HUES6 (cell line): ENCODE measurements at regions not wholly inside any gene's neighbourhood (a gene's known extent, or its start where the extent isn't known, plus 50 kb on each side); places are given as distances from the start of the nearest gene placed in this dataset.

Experiments
- H3K27ac ChIP-seq: 2 replicates; pipeline ENCODE4 v1.7.0; 2013; ENCODE audit warnings: low read depth, mild to moderate bottlenecking, low read length, inconsistent platforms
- H3K27me3 ChIP-seq: 2 replicates; pipeline ENCODE4 v1.6.1; 2013; ENCODE audit warnings: low read length; ENCODE audit not compliant: control insufficient read depth, insufficient read depth
- H3K36me3 ChIP-seq: 2 replicates; pipeline ENCODE4 v1.6.1; 2013; ENCODE audit warnings: low read length; ENCODE audit not compliant: control insufficient read depth, insufficient read depth
- H3K4me1 ChIP-seq: 2 replicates; pipeline ENCODE4 v1.6.1; 2013; ENCODE audit warnings: low read length; ENCODE audit not compliant: control insufficient read depth, insufficient read depth
- H3K4me3 ChIP-seq: 2 replicates; pipeline ENCODE4 v1.5.1; 2013; ENCODE audit warnings: low read depth, low read length
- H3K9ac ChIP-seq: one replicate; pipeline ENCODE4 v1.6.1; 2013; ENCODE audit warnings: mild to moderate bottlenecking, low read length
- H3K9me3 ChIP-seq: 2 replicates; pipeline ENCODE4 v1.6.1; 2013; ENCODE audit warnings: low read depth, low read length; ENCODE audit not compliant: control insufficient read depth, insufficient read depth

GRCh38 chr1:55316947-55317662 is 101.9 kb upstream of the USP24 start:
- H3K9ac ChIP-seq = no peak overlapping the region
- H3K36me3 ChIP-seq = no peaks in the 10 kb centered on the region
- H3K4me3 ChIP-seq = no peak overlapping the region
- H3K4me1 ChIP-seq = no peaks in the 10 kb centered on the region
- H3K27ac ChIP-seq = no peak overlapping the region
- no peaks in the 10 kb centered on the region for H3K9me3 ChIP-seq
- no peaks in the 10 kb centered on the region for H3K27me3 ChIP-seq

DNA sequence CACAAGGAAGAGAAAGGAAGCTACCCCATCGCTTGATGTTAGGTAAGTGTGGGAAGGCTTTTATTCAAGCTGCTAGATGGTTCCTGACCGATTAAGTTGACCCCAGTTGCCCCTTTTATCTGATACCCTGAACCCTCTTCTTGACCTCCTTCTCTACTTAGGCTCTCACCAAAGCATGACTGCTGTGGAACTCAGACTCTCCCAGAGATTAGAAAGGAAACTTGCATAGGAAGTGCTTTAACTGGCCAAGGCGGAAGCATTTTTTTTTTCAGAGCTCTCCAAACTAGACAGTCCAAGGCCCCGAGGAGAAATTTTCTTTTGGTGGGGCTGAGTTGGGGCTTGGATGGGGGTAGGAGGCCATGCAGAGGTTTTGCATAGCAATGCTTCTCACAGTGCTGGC is 101.3 kb upstream of the USP24 start:
- Histone ChIP-seq H3K27me3 (no peaks in the 10 kb centered on the region), H3K9me3 (no peaks in the 10 kb centered on the region), H3K4me1 (no peaks in the 10 kb centered on the region), H3K4me3 (no peak overlapping the region), H3K27ac (no peak overlapping the region), H3K36me3 (no peaks in the 10 kb centered on the region), H3K9ac (no peak overlapping the region)

DNA sequence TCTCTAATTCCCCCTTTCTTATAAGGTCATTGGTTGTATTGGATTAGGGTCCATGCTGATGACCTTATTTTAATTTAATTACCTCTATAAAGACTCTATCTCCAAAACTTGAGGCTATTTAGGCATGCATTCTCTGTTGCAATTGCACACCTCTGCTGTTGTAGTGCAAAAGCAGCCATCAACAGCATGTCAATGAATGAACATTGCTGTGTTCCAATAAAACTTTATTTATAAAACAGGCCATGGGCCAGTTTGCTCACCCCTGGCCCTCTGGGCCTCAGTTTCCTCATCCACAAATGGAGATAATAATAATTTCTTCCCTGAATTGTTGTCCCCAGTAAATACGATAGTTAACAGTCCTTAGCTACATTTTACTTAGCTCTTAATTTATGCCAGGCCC is 100.4 kb upstream of the USP24 start:
- Histone ChIP-seq H3K36me3 (no peaks in the 10 kb centered on the region), H3K27ac (no peak overlapping the region), H3K27me3 (no peaks in the 10 kb centered on the region), H3K9me3 (no peaks in the 10 kb centered on the region), H3K4me1 (no peaks in the 10 kb centered on the region), H3K4me3 (no peak overlapping the region), H3K9ac (no peak overlapping the region)

- H3K4me3 ChIP-seq = no peak overlapping the region
- H3K36me3 ChIP-seq = no peaks in the 10 kb centered on the region
- H3K27ac ChIP-seq = no peak overlapping the region
- H3K4me1 ChIP-seq = no peaks in the 10 kb centered on the region
- H3K27me3 ChIP-seq = no peaks in the 10 kb centered on the region
- no peaks in the 10 kb centered on the region for H3K9me3 ChIP-seq
- H3K9ac ChIP-seq = no peak overlapping the region
These were observed 99.6 kb upstream of the USP24 start for GRCh38 chr1:55314740-55315139.

GRCh38 chr1:55313903-55314302 is 98.7 kb upstream of the USP24 start:
- Histone ChIP-seq H3K4me3 (no peak overlapping the region), H3K9me3 (no peaks in the 10 kb centered on the region), H3K27ac (no peak overlapping the region), H3K36me3 (no peaks in the 10 kb centered on the region), H3K9ac (no peak overlapping the region), H3K27me3 (no peaks in the 10 kb centered on the region), H3K4me1 (no peaks in the 10 kb centered on the region)

DNA sequence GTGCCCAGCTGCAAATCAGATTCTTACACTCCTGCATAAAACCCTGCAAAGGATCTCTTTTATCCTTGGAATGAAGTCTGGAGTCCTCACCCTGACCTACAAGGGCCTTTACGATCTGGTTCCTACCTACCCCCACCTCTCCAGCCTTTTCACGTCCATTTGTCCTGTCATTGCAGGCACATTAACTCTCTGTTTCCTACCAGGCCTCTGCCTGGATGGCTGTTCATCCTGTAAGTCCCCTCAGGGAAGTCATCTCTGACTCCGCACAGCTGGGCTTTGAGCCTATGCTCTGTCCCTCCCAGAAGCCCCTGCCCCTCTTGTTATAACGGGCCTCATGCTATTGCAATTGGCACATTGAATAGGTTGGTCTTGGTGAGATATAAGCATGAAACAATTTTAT is 96.8 kb upstream of the USP24 start:
- Histone ChIP-seq H3K36me3 (no peaks in the 10 kb centered on the region), H3K27ac (no peak overlapping the region), H3K4me3 (no peak overlapping the region), H3K27me3 (no peaks in the 10 kb centered on the region), H3K9ac (no peak overlapping the region), H3K9me3 (no peaks in the 10 kb centered on the region), H3K4me1 (no peaks in the 10 kb centered on the region)

DNA sequence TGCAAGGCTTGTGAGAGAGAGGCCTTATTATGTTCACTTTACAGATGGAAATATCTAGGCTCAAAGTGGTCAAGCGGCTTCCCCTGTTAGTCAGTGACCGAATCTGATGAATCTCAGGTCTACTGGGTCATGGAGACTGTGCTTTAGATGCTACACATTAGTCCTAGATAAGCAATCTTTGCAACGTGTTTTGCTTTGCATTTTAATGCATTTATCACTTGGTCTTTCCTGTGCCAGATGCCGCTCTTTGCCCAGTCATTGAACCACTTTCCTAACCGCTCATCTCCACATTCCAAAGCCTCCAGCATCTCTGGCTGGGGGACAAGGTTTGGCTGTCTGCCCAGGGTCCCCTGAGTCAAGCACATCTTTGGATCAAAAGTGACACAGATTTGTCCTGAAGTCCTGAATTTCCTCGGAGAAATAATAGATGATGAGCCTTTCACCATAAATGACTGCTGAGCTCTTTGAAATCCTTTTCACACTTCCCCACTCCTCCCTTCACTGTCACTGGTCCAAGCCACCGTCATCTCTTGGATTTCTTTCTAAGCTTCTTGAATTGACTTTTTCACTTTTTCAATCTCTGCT is 96.0 kb upstream of the USP24 start:
- Histone ChIP-seq H3K27me3 (no peaks in the 10 kb centered on the region), H3K4me1 (no peaks in the 10 kb centered on the region), H3K36me3 (no peaks in the 10 kb centered on the region), H3K4me3 (no peak overlapping the region), H3K9ac (no peak overlapping the region), H3K27ac (no peak overlapping the region), H3K9me3 (no peaks in the 10 kb centered on the region)

GRCh38 chr1:55310505-55310971 is 95.4 kb upstream of the USP24 start:
- H3K4me1 ChIP-seq = no peaks in the 10 kb centered on the region
- H3K9me3 ChIP-seq = no peaks in the 10 kb centered on the region
- no peaks in the 10 kb centered on the region for H3K36me3 ChIP-seq
- H3K9ac ChIP-seq = no peak overlapping the region
- H3K27me3 ChIP-seq = no peaks in the 10 kb centered on the region
- no peak overlapping the region for H3K4me3 ChIP-seq
- no peak overlapping the region for H3K27ac ChIP-seq

DNA sequence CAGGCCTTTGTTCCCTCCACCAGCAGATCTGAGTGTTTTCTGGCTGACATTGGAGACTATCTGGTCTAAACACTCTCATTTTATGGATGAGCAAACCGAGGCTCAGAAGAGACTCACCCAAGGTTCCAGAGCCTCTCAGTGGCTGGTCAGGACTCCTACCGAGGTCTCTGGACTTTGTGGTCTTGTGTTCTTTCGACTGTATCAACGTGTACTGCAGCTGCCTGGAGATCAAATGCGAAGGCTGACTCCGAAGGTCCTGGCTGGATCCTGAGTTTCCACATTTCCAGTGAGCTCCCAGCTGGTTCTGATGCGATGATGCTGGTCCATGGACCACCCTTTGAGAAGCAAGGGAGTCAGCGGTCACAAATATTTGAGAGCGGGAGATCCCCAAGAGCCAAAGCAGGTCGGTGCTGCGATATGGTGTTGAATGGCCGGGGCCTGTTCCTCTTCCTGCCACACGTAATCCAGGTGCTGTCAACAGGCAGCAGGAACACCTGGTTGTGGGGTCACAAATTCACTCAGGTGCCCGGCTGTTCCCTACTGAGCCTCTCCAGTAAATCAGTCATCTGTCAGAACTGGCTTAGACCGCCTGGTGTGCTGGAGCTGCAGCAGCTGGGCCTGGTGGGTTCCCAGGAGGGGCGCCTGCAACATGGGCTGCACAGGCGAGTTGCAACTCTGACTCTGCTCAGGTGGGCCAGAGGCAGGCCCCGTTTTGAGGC is 94.8 kb upstream of the USP24 start:
- Histone ChIP-seq H3K36me3 (no peaks in the 10 kb centered on the region), H3K9ac (no peak overlapping the region), H3K4me1 (no peaks in the 10 kb centered on the region), H3K27ac (no peak overlapping the region), H3K27me3 (no peaks in the 10 kb centered on the region), H3K9me3 (no peaks in the 10 kb centered on the region), H3K4me3 (no peak overlapping the region)

DNA sequence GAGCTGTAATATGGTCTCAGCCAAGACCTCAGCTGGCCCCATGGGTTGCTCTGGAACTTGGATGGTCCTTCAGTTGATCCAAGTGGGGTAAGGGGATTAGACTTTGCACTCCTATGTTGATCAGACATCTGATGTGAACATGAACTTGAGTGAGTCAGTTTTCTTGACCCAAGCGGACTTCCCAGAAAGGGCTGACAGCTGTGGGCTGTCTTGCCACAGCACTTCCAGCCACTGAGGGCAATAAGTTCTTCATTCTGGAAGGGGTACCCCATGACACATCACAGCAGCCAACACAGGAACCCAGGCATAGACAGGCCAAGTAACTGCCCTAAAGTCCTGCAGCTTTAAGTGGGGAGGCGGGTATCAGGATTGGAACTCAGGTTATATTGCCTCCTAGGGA is 93.9 kb upstream of the USP24 start:
- no peak overlapping the region for H3K9ac ChIP-seq
- H3K36me3 ChIP-seq = no peaks in the 10 kb centered on the region
- no peaks in the 10 kb centered on the region for H3K9me3 ChIP-seq
- H3K4me1 ChIP-seq = no peaks in the 10 kb centered on the region
- no peak overlapping the region for H3K4me3 ChIP-seq
- no peaks in the 10 kb centered on the region for H3K27me3 ChIP-seq
- H3K27ac ChIP-seq = no peak overlapping the region

DNA sequence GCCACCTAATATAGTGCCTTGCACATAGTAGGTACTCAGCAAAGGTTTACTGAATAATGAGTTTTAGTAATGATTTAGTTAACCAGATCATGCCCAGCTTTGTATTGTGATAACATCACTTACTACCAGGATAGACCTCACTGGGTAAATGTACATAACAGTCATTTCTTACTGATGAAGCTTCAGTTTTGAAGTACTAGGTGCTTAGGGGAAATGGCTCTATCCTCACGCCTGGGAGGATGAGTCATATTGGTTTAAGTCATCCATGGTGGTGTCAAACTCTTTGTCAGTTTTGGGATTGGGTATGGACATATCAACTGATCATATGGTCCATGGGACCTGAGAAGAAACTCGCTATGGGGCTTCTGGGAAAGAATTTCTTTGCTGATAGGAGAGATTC is 90.6 kb upstream of the USP24 start:
- Histone ChIP-seq H3K9ac (no peak overlapping the region), H3K4me3 (no peak overlapping the region), H3K4me1 (no peaks in the 10 kb centered on the region), H3K27me3 (no peaks in the 10 kb centered on the region), H3K27ac (no peak overlapping the region), H3K9me3 (no peaks in the 10 kb centered on the region), H3K36me3 (no peaks in the 10 kb centered on the region)
